ENCODE measurements at regions not wholly inside any gene's neighbourhood (a gene's known extent, or its start where the extent isn't known, plus 50 kb on each side); places are given as distances from the start of the nearest gene placed in this dataset.

- DNase-seq: no peak
- ATAC-seq: no peak
- WGBS, 2 donors: 61 to 65% methylated on average over 2 of the region's 2 CpGs
- H3K36me3 ChIP-seq (replicated peaks in 1 of 2; ENCODE audit: insufficient read depth in 1 of 2, low read depth in 2 of 2): no peaks in the 10 kb centered on the region
- H3K4me1 ChIP-seq: no peaks in the 10 kb centered on the region
- H3K27ac ChIP-seq: no peak overlapping the region
- H3K9me3 ChIP-seq: no peaks in the 10 kb centered on the region
- intact Hi-C loops (cut with DNase I): no loop called here
- TF ChIP-seq POLR2A (IDR thresholded peaks at IDR 0.05) (no peak), CTCF (IDR thresholded peaks at IDR 0.05) (no peak)
- no peaks in the 10 kb centered on the region for H3K27me3 ChIP-seq
- no peak overlapping the region for H3K4me3 ChIP-seq
These were observed 54.9 kb downstream of the DIO3 start for GRCh38 chr14:101616202-101616601.

GRCh38 chr14:101619484-101619883 is 58.2 kb downstream of the DIO3 start:
- no peak for DNase-seq
- 84 to 93% methylated on average over 6 to 8 of the region's 8 CpGs for WGBS, 2 donors

GRCh38 chr14:101620031-101620788 is 58.9 kb downstream of the DIO3 start:
- no peak overlapping the region for H3K4me3 ChIP-seq
- no peaks in the 10 kb centered on the region for H3K27me3 ChIP-seq
- 90% methylated on average over 11 of the region's 11 CpGs; no CpG with 5 or more reads in 1 of the 2 donors for WGBS, 2 donors
- DNase-seq (no peak), ATAC-seq (no peak)
- no peak for TF ChIP-seq POLR2A (IDR thresholded peaks at IDR 0.05)
- no peak for TF ChIP-seq CTCF (IDR thresholded peaks at IDR 0.05)
- no peak overlapping the region for H3K27ac ChIP-seq
- H3K36me3 ChIP-seq (replicated peaks in 1 of 2; ENCODE audit: insufficient read depth in 1 of 2, low read depth in 2 of 2): no peaks in the 10 kb centered on the region
- H3K9me3 ChIP-seq: no peaks in the 10 kb centered on the region
- no peaks in the 10 kb centered on the region for H3K4me1 ChIP-seq
- intact Hi-C loops (cut with DNase I): no loop called here

More at GRCh38 chr14:101619484-101619883, 58.2 kb downstream of the DIO3 start:
- Histone ChIP-seq H3K36me3 (replicated peaks in 1 of 2; ENCODE audit: insufficient read depth in 1 of 2, low read depth in 2 of 2) (no peaks in the 10 kb centered on the region), H3K4me3 (no peak overlapping the region), H3K9me3 (no peaks in the 10 kb centered on the region), H3K27me3 (no peaks in the 10 kb centered on the region), H3K4me1 (no peaks in the 10 kb centered on the region), H3K27ac (no peak overlapping the region)
- TF ChIP-seq CTCF (IDR thresholded peaks at IDR 0.05): no peak
- no peak for TF ChIP-seq POLR2A (IDR thresholded peaks at IDR 0.05)
- ATAC-seq: no peak
- intact Hi-C loops (cut with DNase I): no loop called here

GRCh38 chr14:101620821-101621785 is 59.8 kb downstream of the DIO3 start:
- Histone ChIP-seq H3K9me3 (no peaks in the 10 kb centered on the region), H3K4me3 (no peak overlapping the region), H3K4me1 (no peaks in the 10 kb centered on the region), H3K36me3 (replicated peaks in 1 of 2; ENCODE audit: insufficient read depth in 1 of 2, low read depth in 2 of 2) (no peaks in the 10 kb centered on the region), H3K27me3 (no peaks in the 10 kb centered on the region), H3K27ac (no peak overlapping the region)
- DNase-seq (no peak), ATAC-seq (no peak)
- TF ChIP-seq CTCF (IDR thresholded peaks at IDR 0.05): no peak
- TF ChIP-seq POLR2A (IDR thresholded peaks at IDR 0.05): no peak
- 86 to 87% methylated on average over 10 to 21 of the region's 22 CpGs for WGBS, 2 donors
- intact Hi-C loops (cut with DNase I): no loop called here
